Neural cell (in vitro differentiated cells): ENCODE measurements at regions not wholly inside any gene's neighbourhood (a gene's known extent, or its start where the extent isn't known, plus 50 kb on each side); places are given as distances from the start of the nearest gene placed in this dataset.

Source experiments
- H2AFZ ChIP-seq: fragments of 200-600, 300-800 bp; sonication (generic), shearing (Covaris generic); 2 replicates; pipeline ENCODE4 v1.6.0; 2014; ENCODE audit warnings: low read depth, mild to moderate bottlenecking, antibody characterized with exemption, low read length, moderate library complexity
- H3F3A ChIP-seq: fragments of 200-600 bp; shearing (Covaris generic); 2 replicates; pipeline ENCODE4 v1.6.1; 2016; ENCODE audit warnings: mild to moderate bottlenecking, moderate library complexity, mixed read lengths, antibody characterized with exemption, low read length; ENCODE audit not compliant: insufficient read depth, poor library complexity, severe bottlenecking
- H3K27ac ChIP-seq: fragments of 200-600, 300-800 bp; sonication (generic), shearing (Covaris generic); 2 replicates; pipeline ENCODE4 v1.5.1; 2014; ENCODE audit warnings: mild to moderate bottlenecking, low read length, moderate library complexity
- H3K27me3 ChIP-seq: fragments of 300-800, 200-600 bp; sonication (generic), shearing (Covaris generic); 2 replicates; pipeline ENCODE4 v1.6.0; 2014; ENCODE audit warnings: mild to moderate bottlenecking, low read depth, low read length, moderate library complexity; ENCODE audit not compliant: insufficient read depth
- H3K36me3 ChIP-seq: fragments of 300-800, 200-600 bp; sonication (generic), shearing (Covaris generic); 2 replicates; pipeline ENCODE4 v1.5.1; 2014; ENCODE audit warnings: mild to moderate bottlenecking, antibody characterized with exemption, low read length, moderate library complexity; ENCODE audit not compliant: insufficient read depth
- H3K4me2 ChIP-seq: fragments of 300-800, 200-600 bp; sonication (generic), shearing (Covaris generic); 2 replicates; pipeline ENCODE4 v1.6.0; 2014; ENCODE audit warnings: mild to moderate bottlenecking, low read length
- H3K4me3 ChIP-seq: fragments of 300-800, 200-600 bp; sonication (generic), shearing (Covaris generic); 2 replicates; pipeline ENCODE4 v1.5.1; 2014; ENCODE audit warnings: mild to moderate bottlenecking, low read length, moderate library complexity
- H3K79me2 ChIP-seq: fragments of 200-600 bp; shearing (Covaris generic); replicated peaks from 2 replicates; pipeline ENCODE4 v1.6.0; 2014; ENCODE audit warnings: mild to moderate bottlenecking, low read length, moderate library complexity; ENCODE audit not compliant: insufficient read depth
- H3K9ac ChIP-seq: fragments of 300-800, 200-600 bp; sonication (generic), shearing (Covaris generic); 2 replicates; pipeline ENCODE4 v1.6.1; 2016; ENCODE audit warnings: mild to moderate bottlenecking, low read length, mixed read lengths
- H3K9me2 ChIP-seq: fragments of 200-600 bp; shearing (Covaris generic); 2 replicates; pipeline ENCODE4 v1.6.1; 2016; ENCODE audit warnings: mild to moderate bottlenecking, low read length, mixed read lengths; ENCODE audit not compliant: insufficient read depth
- H3K9me3 ChIP-seq: fragments of 200-600, 300-800 bp; sonication (generic), shearing (Covaris generic); 2 replicates; pipeline ENCODE4 v1.6.1; 2016; ENCODE audit warnings: mild to moderate bottlenecking, mixed run types, low read length, moderate library complexity, mixed read lengths
- H4K20me1 ChIP-seq: fragments of 200-600 bp; shearing (Covaris generic); 2 replicates; pipeline ENCODE4 v1.6.1; 2016; ENCODE audit warnings: mild to moderate bottlenecking, mixed run types; ENCODE audit not compliant: insufficient read depth
- EP300 ChIP-seq: fragments of 450-650 bp; conservative IDR thresholded peaks from 2 replicates; pipeline ENCODE4 v1.6.1; 2014; ENCODE audit warnings: antibody characterized with exemption, mild to moderate bottlenecking, moderate library complexity; ENCODE audit not compliant: poor library complexity, severe bottlenecking
- EZH2 ChIP-seq: fragments of 200-600, 300-800 bp; shearing (Covaris generic), sonication (generic); IDR thresholded peaks from 2 replicates; pipeline ENCODE4 v1.6.1; 2014; ENCODE audit warnings: antibody characterized with exemption, low read length, borderline replicate concordance, mild to moderate bottlenecking; ENCODE audit not compliant: insufficient read depth, poor library complexity, severe bottlenecking
- MXI1 ChIP-seq: fragments of 450-650 bp; conservative IDR thresholded peaks from 2 replicates; pipeline ENCODE4 v1.6.1; 2014; ENCODE audit warnings: antibody characterized with exemption, mild to moderate bottlenecking; ENCODE audit not compliant: poor library complexity, severe bottlenecking
- POLR2AphosphoS5 ChIP-seq: IDR thresholded peaks from 2 replicates; pipeline ENCODE4 v1.6.1; 2012
- RAD21 ChIP-seq: fragments of 450-650 bp; conservative IDR thresholded peaks from 2 replicates; pipeline ENCODE4 v1.6.1; 2014; ENCODE audit warnings: antibody characterized with exemption, mild to moderate bottlenecking, moderate library complexity
- SMC3 ChIP-seq: fragments of 450-650 bp; conservative IDR thresholded peaks from 2 replicates; pipeline ENCODE4 v1.6.1; 2014; ENCODE audit warnings: antibody characterized with exemption, mild to moderate bottlenecking, moderate library complexity; ENCODE audit not compliant: poor library complexity
- TAF1 ChIP-seq: IDR thresholded peaks from 2 replicates; pipeline ENCODE4 v1.6.1; 2012; ENCODE audit warnings: low read depth
- TF ChIP-seq, protein P1 (sequence below): fragments of 450-650 bp; IDR thresholded peaks from 2 replicates; pipeline ENCODE4 v1.5.1; 2014; ENCODE audit warnings: antibody characterized with exemption, mild to moderate bottlenecking, moderate library complexity; ENCODE audit not compliant: poor library complexity, severe bottlenecking
- TF ChIP-seq, protein P2 (sequence below): IDR thresholded peaks from 2 replicates; pipeline ENCODE4 v1.6.1; 2012; ENCODE audit warnings: borderline replicate concordance

DNA sequence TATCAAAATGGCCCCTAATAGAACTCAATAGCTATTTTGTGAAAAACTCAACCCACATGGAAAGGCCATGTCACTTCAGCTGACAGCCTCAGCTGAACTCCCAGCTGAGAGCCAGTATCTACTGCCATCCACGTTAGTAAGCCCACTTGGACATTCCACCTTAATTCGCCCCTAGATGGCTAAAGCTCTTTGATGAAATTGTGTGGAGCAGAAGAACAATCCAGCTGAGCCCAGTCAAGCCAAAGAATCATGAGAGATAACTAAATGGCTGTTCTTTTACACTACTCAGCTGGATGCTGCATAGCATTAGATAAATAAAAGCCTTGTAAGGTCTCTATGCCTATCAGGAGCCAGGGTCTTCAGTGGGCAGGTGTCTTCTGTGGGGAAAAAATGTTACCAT is 396.8 kb downstream of the AASDHPPT start:
- Histone ChIP-seq H3K36me3 (no peaks in the 10 kb centered on the region), H2AFZ (no peak overlapping the region), H3K9me2 (no peaks in the 10 kb centered on the region), H3K4me3 (no peak overlapping the region), H4K20me1 (no peaks in the 10 kb centered on the region), H3K9ac (no peak overlapping the region), H3F3A (no peaks in the 10 kb centered on the region), H3K79me2 (no peaks in the 10 kb centered on the region), H3K9me3 (no peaks in the 10 kb centered on the region), H3K4me2 (no peak overlapping the region), H3K27ac (no peak overlapping the region), H3K27me3 (no peaks in the 10 kb centered on the region)
- TF ChIP-seq EZH2, result no peak
- TF ChIP-seq EP300, result no peak
- TF ChIP-seq, protein P1, sequence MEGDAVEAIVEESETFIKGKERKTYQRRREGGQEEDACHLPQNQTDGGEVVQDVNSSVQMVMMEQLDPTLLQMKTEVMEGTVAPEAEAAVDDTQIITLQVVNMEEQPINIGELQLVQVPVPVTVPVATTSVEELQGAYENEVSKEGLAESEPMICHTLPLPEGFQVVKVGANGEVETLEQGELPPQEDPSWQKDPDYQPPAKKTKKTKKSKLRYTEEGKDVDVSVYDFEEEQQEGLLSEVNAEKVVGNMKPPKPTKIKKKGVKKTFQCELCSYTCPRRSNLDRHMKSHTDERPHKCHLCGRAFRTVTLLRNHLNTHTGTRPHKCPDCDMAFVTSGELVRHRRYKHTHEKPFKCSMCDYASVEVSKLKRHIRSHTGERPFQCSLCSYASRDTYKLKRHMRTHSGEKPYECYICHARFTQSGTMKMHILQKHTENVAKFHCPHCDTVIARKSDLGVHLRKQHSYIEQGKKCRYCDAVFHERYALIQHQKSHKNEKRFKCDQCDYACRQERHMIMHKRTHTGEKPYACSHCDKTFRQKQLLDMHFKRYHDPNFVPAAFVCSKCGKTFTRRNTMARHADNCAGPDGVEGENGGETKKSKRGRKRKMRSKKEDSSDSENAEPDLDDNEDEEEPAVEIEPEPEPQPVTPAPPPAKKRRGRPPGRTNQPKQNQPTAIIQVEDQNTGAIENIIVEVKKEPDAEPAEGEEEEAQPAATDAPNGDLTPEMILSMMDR, result no peak
- TF ChIP-seq TAF1, result no peak
- no peak for TF ChIP-seq POLR2AphosphoS5
- TF ChIP-seq MXI1, result no peak
- TF ChIP-seq, protein P2, sequence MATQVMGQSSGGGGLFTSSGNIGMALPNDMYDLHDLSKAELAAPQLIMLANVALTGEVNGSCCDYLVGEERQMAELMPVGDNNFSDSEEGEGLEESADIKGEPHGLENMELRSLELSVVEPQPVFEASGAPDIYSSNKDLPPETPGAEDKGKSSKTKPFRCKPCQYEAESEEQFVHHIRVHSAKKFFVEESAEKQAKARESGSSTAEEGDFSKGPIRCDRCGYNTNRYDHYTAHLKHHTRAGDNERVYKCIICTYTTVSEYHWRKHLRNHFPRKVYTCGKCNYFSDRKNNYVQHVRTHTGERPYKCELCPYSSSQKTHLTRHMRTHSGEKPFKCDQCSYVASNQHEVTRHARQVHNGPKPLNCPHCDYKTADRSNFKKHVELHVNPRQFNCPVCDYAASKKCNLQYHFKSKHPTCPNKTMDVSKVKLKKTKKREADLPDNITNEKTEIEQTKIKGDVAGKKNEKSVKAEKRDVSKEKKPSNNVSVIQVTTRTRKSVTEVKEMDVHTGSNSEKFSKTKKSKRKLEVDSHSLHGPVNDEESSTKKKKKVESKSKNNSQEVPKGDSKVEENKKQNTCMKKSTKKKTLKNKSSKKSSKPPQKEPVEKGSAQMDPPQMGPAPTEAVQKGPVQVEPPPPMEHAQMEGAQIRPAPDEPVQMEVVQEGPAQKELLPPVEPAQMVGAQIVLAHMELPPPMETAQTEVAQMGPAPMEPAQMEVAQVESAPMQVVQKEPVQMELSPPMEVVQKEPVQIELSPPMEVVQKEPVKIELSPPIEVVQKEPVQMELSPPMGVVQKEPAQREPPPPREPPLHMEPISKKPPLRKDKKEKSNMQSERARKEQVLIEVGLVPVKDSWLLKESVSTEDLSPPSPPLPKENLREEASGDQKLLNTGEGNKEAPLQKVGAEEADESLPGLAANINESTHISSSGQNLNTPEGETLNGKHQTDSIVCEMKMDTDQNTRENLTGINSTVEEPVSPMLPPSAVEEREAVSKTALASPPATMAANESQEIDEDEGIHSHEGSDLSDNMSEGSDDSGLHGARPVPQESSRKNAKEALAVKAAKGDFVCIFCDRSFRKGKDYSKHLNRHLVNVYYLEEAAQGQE, result no peak
- no peak for TF ChIP-seq SMC3
- TF ChIP-seq RAD21, result no peak

DNA sequence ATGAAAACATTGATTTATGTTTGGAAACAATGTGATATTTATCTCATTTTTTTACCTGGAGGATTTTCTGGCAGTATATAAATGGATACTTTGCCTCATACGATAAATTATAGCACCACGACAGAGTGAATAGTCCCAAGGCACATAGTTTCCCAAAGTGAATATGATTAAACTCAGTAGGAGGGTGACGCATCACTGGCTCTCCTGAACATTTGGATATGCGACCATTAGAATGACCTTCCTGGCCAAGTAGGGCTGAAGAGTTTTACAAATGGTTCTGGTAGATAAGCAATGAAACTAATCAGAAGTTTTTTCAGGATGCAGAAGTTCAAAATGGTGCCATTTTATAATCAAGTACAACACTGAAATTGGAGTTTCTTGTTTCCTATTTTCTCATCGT is 397.7 kb downstream of the AASDHPPT start:
- Histone ChIP-seq H3K27me3 (no peaks in the 10 kb centered on the region), H3K4me2 (no peak overlapping the region), H4K20me1 (no peaks in the 10 kb centered on the region), H3K79me2 (no peaks in the 10 kb centered on the region), H2AFZ (no peak overlapping the region), H3K9ac (no peak overlapping the region), H3K36me3 (no peaks in the 10 kb centered on the region), H3K4me3 (no peak overlapping the region), H3K9me3 (no peaks in the 10 kb centered on the region), H3F3A (no peaks in the 10 kb centered on the region), H3K9me2 (no peaks in the 10 kb centered on the region), H3K27ac (no peak overlapping the region)
- TF ChIP-seq, protein P1, result no peak
- TF ChIP-seq MXI1, result no peak
- no peak for TF ChIP-seq TAF1
- TF ChIP-seq EP300, result no peak
- TF ChIP-seq SMC3, result no peak
- TF ChIP-seq RAD21, result no peak
- TF ChIP-seq POLR2AphosphoS5, result no peak
- no peak for TF ChIP-seq EZH2
